ENCODE measurements at regions not wholly inside any gene's neighbourhood (a gene's known extent, or its start where the extent isn't known, plus 50 kb on each side); places are given as distances from the start of the nearest gene placed in this dataset.

GRCh38 chr3:134080761-134081160 lies 51.0 kb upstream of the SLCO2A1 start:
- no peak overlapping the region for H2AFZ ChIP-seq (ENCODE audit: low read length)
- ChIA-PET CTCF (ENCODE audit: low intra/inter-chr PET ratio, low total read pairs) (no interaction called here), POLR2A (no interaction called here)
- no peaks in the 10 kb centered on the region for H3K79me2 ChIP-seq (ENCODE audit: insufficient read depth, low read length)
- H3K4me1 ChIP-seq (ENCODE audit: insufficient read depth, low read length), result peaks cover 9% of the 10 kb centered on the region
- no peaks in the 10 kb centered on the region for H4K20me1 ChIP-seq (ENCODE audit: insufficient read depth, low read length)
- FAIRE-seq (no peak), ATAC-seq (no peak), DNase-seq (ENCODE audit: low spot score) (no peak)
- in situ Hi-C loops (cut with HindIII; ENCODE audit: extremely low pct_ligation_motif_present, low pct_unique_long_range_greater_than_20kb), result no loop called here
- H3K4me3 ChIP-seq (replicated peaks in 1 of 3; ENCODE audit: insufficient read depth in 1 of 3, low read depth in 2 of 3, low read length in 3 of 3), result no peak overlapping the region
- intact Hi-C loops (cut with micrococcal nuclease; ENCODE audit: unreplicated experiment), result no loop called here
- H3K27ac ChIP-seq (ENCODE audit: extremely low read length, insufficient read depth, low read length), result no peak overlapping the region
- H3K9ac ChIP-seq (ENCODE audit: insufficient read depth, low read depth, low read length), result no peak overlapping the region
- peaks cover 11% of the 10 kb centered on the region for H3K9me3 ChIP-seq (ENCODE audit: low read length)
- H3K27me3 ChIP-seq (ENCODE audit: control insufficient read depth in 1 of 2, insufficient read depth in 2 of 2, low read length in 2 of 2), result peaks cover 1% of the 10 kb centered on the region in 2 experiments; a peak in 1 of 5 replicates
- no TSS peak for BruUV-seq (replicated peaks)
- H3K4me2 ChIP-seq (ENCODE audit: low read depth, low read length), result no peak overlapping the region
- TF ChIP-seq ZNF44 (CRISPR knock-in tag; IDR thresholded peaks at IDR 0.05) (no peak), SETDB1 (CRISPR knock-in tag; IDR thresholded peaks at IDR 0.05; ENCODE audit: borderline replicate concordance) (peak; percentile 87; the same call in 1 of the 2 replicates), ZNF605 (CRISPR knock-in tag; IDR thresholded peaks at IDR 0.05) (peak; percentile 100), HNRNPLL (IDR thresholded peaks at IDR 0.05; ENCODE audit: low read depth, low read length, poor library complexity, severe bottlenecking) (no peak)
- H3K36me3 ChIP-seq (replicated peaks in 1 of 2; ENCODE audit: control insufficient read depth in 1 of 2, insufficient read depth in 2 of 2, low read length in 2 of 2), result no peaks in the 10 kb centered on the region

- CTCF ChIA-PET (ENCODE audit: low intra/inter-chr PET ratio, low total read pairs), result no interaction called here
- TF ChIP-seq ZSCAN30 (CRISPR knock-in tag; IDR thresholded peaks at IDR 0.05) (no peak), ZNF792 (CRISPR knock-in tag; IDR thresholded peaks at IDR 0.05) (no peak), ZXDC (CRISPR knock-in tag; IDR thresholded peaks at IDR 0.05) (no peak), ZNF704 (CRISPR knock-in tag; IDR thresholded peaks at IDR 0.05; ENCODE audit: borderline replicate concordance) (no peak), PAWR (CRISPR knock-in tag; IDR thresholded peaks at IDR 0.05; ENCODE audit: borderline replicate concordance) (no peak), ZNF556 (CRISPR knock-in tag; IDR thresholded peaks at IDR 0.05; ENCODE audit: borderline replicate concordance) (no peak), RBM22 (optimal IDR thresholded peaks at IDR 0.05; ENCODE audit: low read length) (no peak)
Observed at GRCh38 chr3:134079761-134080160, 50.0 kb upstream of the SLCO2A1 start.

More at GRCh38 chr3:134079761-134080160, 50.0 kb upstream of the SLCO2A1 start:
- no peak for DNase-seq (ENCODE audit: low spot score)
- no peak overlapping the region for H3K9ac ChIP-seq (ENCODE audit: insufficient read depth, low read depth, low read length)
- H3K4me3 ChIP-seq (replicated peaks in 1 of 3; ENCODE audit: insufficient read depth in 1 of 3, low read depth in 2 of 3, low read length in 3 of 3), result no peak overlapping the region
- H3K27ac ChIP-seq (ENCODE audit: extremely low read length, insufficient read depth, low read length), result no peak overlapping the region
- peaks cover 9% of the 10 kb centered on the region for H3K4me1 ChIP-seq (ENCODE audit: insufficient read depth, low read length)
- H4K20me1 ChIP-seq (ENCODE audit: insufficient read depth, low read length), result no peaks in the 10 kb centered on the region
- POLR2A ChIA-PET, result no interaction called here
- H3K79me2 ChIP-seq (ENCODE audit: insufficient read depth, low read length), result no peaks in the 10 kb centered on the region
- FAIRE-seq, result no peak
- H2AFZ ChIP-seq (ENCODE audit: low read length), result no peak overlapping the region
- H3K4me2 ChIP-seq (ENCODE audit: low read depth, low read length), result no peak overlapping the region
- in situ Hi-C loops (cut with HindIII; ENCODE audit: extremely low pct_ligation_motif_present, low pct_unique_long_range_greater_than_20kb), result no loop called here
- BruUV-seq (replicated peaks), result no TSS peak
- H3K36me3 ChIP-seq (replicated peaks in 1 of 2; ENCODE audit: control insufficient read depth in 1 of 2, insufficient read depth in 2 of 2, low read length in 2 of 2), result no peaks in the 10 kb centered on the region
- ATAC-seq, result no peak
- peaks cover 1 to 5% of the 10 kb centered on the region in 2 experiments; a peak in 1 of 5 replicates for H3K27me3 ChIP-seq (ENCODE audit: control insufficient read depth in 1 of 2, insufficient read depth in 2 of 2, low read length in 2 of 2)
- H3K9me3 ChIP-seq (ENCODE audit: low read length), result peaks cover 11% of the 10 kb centered on the region
- intact Hi-C loops (cut with micrococcal nuclease; ENCODE audit: unreplicated experiment), result no loop called here
